Endodermal cell (in vitro differentiated cells): ENCODE measurements at regions not wholly inside any gene's neighbourhood (a gene's known extent, or its start where the extent isn't known, plus 50 kb on each side); places are given as distances from the start of the nearest gene placed in this dataset.

Source experiments
- DNase-seq: peaks from one replicate; pipeline ENCODE4 v3.0.0-alpha.2; 2017
- H3K27ac ChIP-seq: 2 replicates; pipeline ENCODE4 v1.5.1; 2013; ENCODE audit warnings: mild to moderate bottlenecking, low read depth, low read length, moderate library complexity
- H3K27me3 ChIP-seq: 2 replicates; pipeline ENCODE4 v1.6.1; 2013; ENCODE audit warnings: mild to moderate bottlenecking, low read length, moderate library complexity; ENCODE audit not compliant: insufficient read depth, control insufficient read depth, poor library complexity, severe bottlenecking
- H3K36me3 ChIP-seq: 2 replicates; pipeline ENCODE4 v1.7.0; 2013; ENCODE audit warnings: mild to moderate bottlenecking, low read length, moderate library complexity; ENCODE audit not compliant: control insufficient read depth, insufficient read depth
- H3K4me1 ChIP-seq: one replicate; pipeline ENCODE4 v1.7.0; 2013; ENCODE audit warnings: low read length; ENCODE audit not compliant: control insufficient read depth, insufficient read depth
- H3K4me3 ChIP-seq: 2 replicates; pipeline ENCODE4 v1.5.1; 2013; ENCODE audit warnings: mild to moderate bottlenecking, low read length, moderate library complexity
- H3K9ac ChIP-seq: 2 replicates; pipeline ENCODE4 v1.6.1; 2013; ENCODE audit warnings: mild to moderate bottlenecking, low read length, moderate library complexity; ENCODE audit not compliant: poor library complexity, severe bottlenecking; ENCODE audit errors: extremely low read depth
- H3K9me3 ChIP-seq: 2 replicates; pipeline ENCODE4 v1.6.1; 2013; ENCODE audit warnings: mild to moderate bottlenecking, low read length, moderate library complexity; ENCODE audit not compliant: control insufficient read depth
- H3K27ac Mint-ChIP-seq: 2 replicates; pipeline ENCODE4 v1.8.0; 2020; ENCODE audit warnings: mixed read lengths
- H3K27me3 Mint-ChIP-seq: 2 replicates; pipeline ENCODE4 v1.8.0; 2021; ENCODE audit warnings: mild to moderate bottlenecking, mixed read lengths; ENCODE audit not compliant: insufficient read depth
- H3K36me3 Mint-ChIP-seq: 2 replicates; pipeline ENCODE4 v1.8.0; 2020; ENCODE audit warnings: low read depth, mixed read lengths
- H3K4me1 Mint-ChIP-seq: 2 replicates; pipeline ENCODE4 v1.8.0; 2020; ENCODE audit warnings: mixed read lengths
- H3K4me3 Mint-ChIP-seq: 2 replicates; pipeline ENCODE4 v1.8.0; 2020; ENCODE audit warnings: mild to moderate bottlenecking, moderate library complexity, mixed read lengths
- H3K9me3 Mint-ChIP-seq: 2 replicates; pipeline ENCODE4 v1.8.0; 2020; ENCODE audit warnings: mild to moderate bottlenecking, mixed read lengths
- WGBS, 2 experiments: methylation state at CpG; one replicate each; pipeline versions ENCODE4 v1.1.5 to v1.1.7; 2013; ENCODE audit warnings: missing lambda C conversion rate in 2 of 2, mixed read lengths in 1 of 2; ENCODE audit not compliant: insufficient coverage in 1 of 2, insufficient read length in 1 of 2; 5-methylcytosine and 5-hydroxymethylcytosine counted together
- TF ChIP-seq, protein P1 (sequence below): fragments of 200-600 bp; sonication (generic); conservative IDR thresholded peaks from 2 replicates; pipeline ENCODE4 v1.5.0; 2021; ENCODE audit warnings: antibody characterized with exemption, mild to moderate bottlenecking

DNA sequence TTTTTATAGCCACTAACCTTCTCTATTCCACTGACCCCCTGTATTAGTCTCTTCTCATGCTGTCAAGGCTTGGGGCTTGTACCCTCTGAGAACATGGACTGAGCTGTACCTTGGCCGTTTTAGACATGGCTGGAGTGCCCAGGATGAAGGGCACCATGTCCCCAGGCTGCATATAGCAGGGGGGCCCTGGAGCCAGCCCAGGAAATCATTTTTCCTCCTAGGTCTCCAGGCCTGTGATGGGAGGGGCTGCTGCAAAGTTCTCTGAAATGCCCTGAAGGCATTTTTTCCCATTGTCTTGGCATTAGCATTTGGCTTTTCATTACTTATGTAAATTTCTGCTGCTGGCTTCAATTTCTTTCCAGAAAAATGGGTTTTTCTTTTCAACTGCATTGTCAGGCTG is 119.5 kb downstream of the NTMT2 start:
- Mint-ChIP-seq H3K27ac (no peak overlapping the region), H3K4me3 (no peak overlapping the region), H3K9me3 (peaks cover 4% of the 10 kb centered on the region), H3K4me1 (peaks cover 2% of the 10 kb centered on the region), H3K27me3 (peaks cover 17% of the 10 kb centered on the region), H3K36me3 (no peaks in the 10 kb centered on the region)
- 79 to 80% methylated on average over 1 of the region's 1 CpG for WGBS, 2 experiments
- Histone ChIP-seq H3K9me3 (no peaks in the 10 kb centered on the region), H3K27ac (no peak overlapping the region), H3K27me3 (peaks cover 40% of the 10 kb centered on the region), H3K4me1 (peaks cover 3% of the 10 kb centered on the region), H3K36me3 (no peaks in the 10 kb centered on the region), H3K4me3 (no peak overlapping the region), H3K9ac (no peak overlapping the region)
- DNase-seq, result no peak
- TF ChIP-seq, protein P1, sequence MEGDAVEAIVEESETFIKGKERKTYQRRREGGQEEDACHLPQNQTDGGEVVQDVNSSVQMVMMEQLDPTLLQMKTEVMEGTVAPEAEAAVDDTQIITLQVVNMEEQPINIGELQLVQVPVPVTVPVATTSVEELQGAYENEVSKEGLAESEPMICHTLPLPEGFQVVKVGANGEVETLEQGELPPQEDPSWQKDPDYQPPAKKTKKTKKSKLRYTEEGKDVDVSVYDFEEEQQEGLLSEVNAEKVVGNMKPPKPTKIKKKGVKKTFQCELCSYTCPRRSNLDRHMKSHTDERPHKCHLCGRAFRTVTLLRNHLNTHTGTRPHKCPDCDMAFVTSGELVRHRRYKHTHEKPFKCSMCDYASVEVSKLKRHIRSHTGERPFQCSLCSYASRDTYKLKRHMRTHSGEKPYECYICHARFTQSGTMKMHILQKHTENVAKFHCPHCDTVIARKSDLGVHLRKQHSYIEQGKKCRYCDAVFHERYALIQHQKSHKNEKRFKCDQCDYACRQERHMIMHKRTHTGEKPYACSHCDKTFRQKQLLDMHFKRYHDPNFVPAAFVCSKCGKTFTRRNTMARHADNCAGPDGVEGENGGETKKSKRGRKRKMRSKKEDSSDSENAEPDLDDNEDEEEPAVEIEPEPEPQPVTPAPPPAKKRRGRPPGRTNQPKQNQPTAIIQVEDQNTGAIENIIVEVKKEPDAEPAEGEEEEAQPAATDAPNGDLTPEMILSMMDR, result no peak

DNA sequence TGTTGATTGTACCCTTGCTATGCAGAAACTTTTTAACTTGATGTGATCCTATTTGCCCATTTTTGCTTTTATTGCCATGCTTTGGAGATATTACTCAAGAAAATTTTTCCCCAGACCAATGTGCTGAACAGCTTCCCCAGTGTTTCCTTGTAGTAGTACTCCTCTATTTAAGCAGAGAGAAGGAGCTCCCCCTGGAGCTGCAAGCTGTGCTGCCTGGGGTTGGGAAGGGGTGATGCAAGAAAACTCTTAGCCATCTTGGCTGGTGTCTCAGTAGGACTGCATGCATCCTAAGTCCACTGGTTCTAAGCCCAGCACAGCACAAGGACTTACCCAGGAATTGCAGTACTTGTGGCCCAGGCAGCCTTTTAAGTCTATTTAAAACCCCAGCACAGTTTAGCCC is 121.6 kb downstream of the NTMT2 start:
- TF ChIP-seq, protein P1, result peak; percentile 70
- H3K27me3 ChIP-seq, result peaks cover 38% of the 10 kb centered on the region
- Mint-ChIP-seq H3K9me3 (peaks cover 4% of the 10 kb centered on the region), H3K4me1 (no peaks in the 10 kb centered on the region), H3K27ac (no peak overlapping the region), H3K4me3 (no peak overlapping the region), H3K36me3 (no peaks in the 10 kb centered on the region), H3K27me3 (peaks cover 14% of the 10 kb centered on the region)
- DNase-seq, result peak; percentile 66
- H3K4me1 ChIP-seq, result peaks cover 3% of the 10 kb centered on the region
- no peak overlapping the region for H3K4me3 ChIP-seq
- H3K27ac ChIP-seq, result no peak overlapping the region
- H3K9ac ChIP-seq, result no peak overlapping the region
- no peaks in the 10 kb centered on the region for H3K36me3 ChIP-seq
- no peaks in the 10 kb centered on the region for H3K9me3 ChIP-seq

DNA sequence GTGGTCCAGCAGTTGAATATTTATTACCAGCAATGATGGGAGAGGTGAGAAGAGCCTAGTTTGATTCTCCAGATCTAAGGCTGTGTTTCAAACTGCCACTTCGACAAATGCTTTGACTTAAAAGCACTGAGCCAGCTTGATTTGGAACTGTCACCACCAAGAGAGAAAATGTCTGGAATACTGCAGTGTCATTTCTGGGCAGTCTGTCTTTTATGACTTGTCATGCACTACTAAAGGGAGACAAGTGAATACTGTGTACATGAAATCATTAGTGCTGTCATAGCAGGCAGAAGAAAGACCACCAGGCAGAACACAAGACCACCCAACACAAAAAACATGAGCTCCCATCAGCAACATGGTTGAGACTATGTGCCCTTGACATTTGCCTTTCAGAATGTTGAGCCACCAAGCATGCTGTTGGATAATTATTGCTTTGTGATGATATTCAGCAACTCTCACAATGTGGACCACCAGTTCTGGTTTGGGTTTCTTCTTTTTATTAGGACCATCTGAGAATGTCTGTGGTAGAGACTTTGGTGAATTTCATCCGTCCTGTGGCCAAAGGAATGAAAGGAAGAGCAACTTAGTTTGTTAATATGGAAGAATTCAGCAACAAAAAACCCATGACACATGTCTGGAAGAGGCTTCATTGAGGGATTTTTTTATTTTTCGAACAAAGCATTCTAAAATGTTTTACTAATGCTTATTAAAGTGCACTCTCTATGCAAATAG is 125.8 kb downstream of the NTMT2 start:
- no peaks in the 10 kb centered on the region for H3K36me3 ChIP-seq
- peaks cover 12% of the 10 kb centered on the region for H3K27me3 Mint-ChIP-seq
- H3K4me3 Mint-ChIP-seq, result no peak overlapping the region
- H3K4me1 ChIP-seq, result no peaks in the 10 kb centered on the region
- H3K9me3 Mint-ChIP-seq, result no peaks in the 10 kb centered on the region
- no peak overlapping the region for H3K27ac Mint-ChIP-seq
- no peak for DNase-seq
- 83 to 96% methylated on average over 2 to 3 of the region's 3 CpGs for WGBS, 2 experiments
- peaks cover 2% of the 10 kb centered on the region for H3K4me1 Mint-ChIP-seq
- no peaks in the 10 kb centered on the region for H3K36me3 Mint-ChIP-seq
- no peak overlapping the region for H3K9ac ChIP-seq
- TF ChIP-seq, protein P1, result no peak
- peaks cover 29% of the 10 kb centered on the region for H3K27me3 ChIP-seq
- H3K4me3 ChIP-seq, result no peak overlapping the region
- H3K27ac ChIP-seq, result no peak overlapping the region
- H3K9me3 ChIP-seq, result no peaks in the 10 kb centered on the region
